Mucosa of descending colon (tissue), 3 donors: ENCODE measurements at regions not wholly inside any gene's neighbourhood (a gene's known extent, or its start where the extent isn't known, plus 50 kb on each side); places are given as distances from the start of the nearest gene placed in this dataset.

ENCODE experiments used
- ATAC-seq: fragments of 200-7000 bp; cut with Tn5 transposase; one replicate; pipeline ENCODE4 v1.9.1; 2020; ENCODE audit warnings: mild to moderate bottlenecking, moderate library complexity
- DNase-seq, 3 donors: peaks; one replicate each; pipeline ENCODE4 v3.0.0-alpha.2; 2020
- H3K36me3 ChIP-seq: fragments of 200-600 bp; one replicate; pipeline ENCODE4 v1.8.0; 2021; ENCODE audit warnings: low read depth, mild to moderate bottlenecking
- H3K4me1 ChIP-seq: fragments of 200-600 bp; one replicate; pipeline ENCODE4 v1.8.0; 2021; ENCODE audit warnings: low read depth, mild to moderate bottlenecking
- H3K4me3 ChIP-seq: fragments of 200-600 bp; one replicate; pipeline ENCODE4 v1.8.0; 2021; ENCODE audit warnings: mild to moderate bottlenecking
- H3K9me3 ChIP-seq: fragments of 200-600 bp; one replicate; pipeline ENCODE4 v1.8.0; 2021; ENCODE audit warnings: mild to moderate bottlenecking
- CTCF ChIP-seq: fragments of 200-600 bp; IDR thresholded peaks from one replicate; pipeline ENCODE4 v1.8.0; 2022; ENCODE audit warnings: antibody characterized with exemption, mild to moderate bottlenecking
- intact Hi-C, 2 donors: fragments of 100-400 bp; cut with DNase I in 1 of 2; cut with micrococcal nuclease in 1 of 2; formaldehyde crosslinking; loops; one replicate each; pipeline versions ENCODE4 v1.11.0 to v1.11.1; 2022; cut with DNase I, micrococcal nuclease
- donor health status: DM: no; HTN: no; CAD: no; lungs with moderate emphysema.
- donor health status: DM: no; HTN: no; CAD: no.
- donor health status: DM: no; HTN: yes; CAD: no.

GRCh38 chr5:137808503-137809135, 54.5 kb upstream of the HNRNPA0 start:
- ATAC-seq (no peak), DNase-seq (no peak)
- Histone ChIP-seq H3K36me3 (no peaks in the 10 kb centered on the region), H3K4me3 (no peak overlapping the region), H3K4me1 (no peaks in the 10 kb centered on the region), H3K9me3 (no peaks in the 10 kb centered on the region)
- intact Hi-C loops, result no loop called here
- no peak for TF ChIP-seq CTCF

DNA sequence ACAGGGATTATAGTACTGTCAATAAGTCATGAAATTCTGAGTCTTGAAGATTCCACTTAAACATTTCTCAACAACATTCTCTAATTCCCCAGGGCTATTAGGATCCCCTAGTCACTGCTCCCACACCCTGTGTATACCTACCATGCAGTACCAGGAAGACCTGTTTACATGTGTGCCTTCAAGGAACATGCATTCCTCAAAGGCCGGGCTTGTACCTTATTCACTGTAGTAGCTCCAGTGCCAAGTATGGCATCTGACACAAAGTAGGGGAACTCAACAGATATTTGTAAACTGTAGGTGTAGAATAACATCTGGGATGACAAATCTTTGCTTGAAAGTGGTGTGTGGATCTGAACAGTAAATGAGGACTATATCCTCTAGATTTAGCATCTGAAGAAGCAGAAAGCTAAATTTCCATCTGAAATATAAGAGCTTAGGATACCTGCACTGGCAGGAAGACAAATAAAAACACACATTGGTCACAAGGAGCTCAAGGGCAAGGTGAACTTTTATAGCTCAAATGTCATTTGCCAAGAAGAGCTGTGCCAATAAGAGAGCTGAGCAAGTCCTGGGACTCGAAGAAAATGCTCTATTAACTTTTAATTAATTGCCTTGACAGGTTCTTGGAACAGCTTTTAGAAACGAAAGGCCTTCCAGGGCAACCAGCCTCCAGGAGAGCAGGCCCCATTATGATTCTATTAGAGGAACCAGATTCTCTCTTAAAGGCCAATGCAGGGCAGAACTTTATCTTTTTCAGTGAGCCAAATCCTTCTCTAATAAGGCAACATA, 52.3 kb upstream of the MYOT start:
- Histone ChIP-seq H3K9me3 (no peaks in the 10 kb centered on the region), H3K4me3 (no peak overlapping the region), H3K36me3 (no peaks in the 10 kb centered on the region), H3K4me1 (no peaks in the 10 kb centered on the region)
- no peak for TF ChIP-seq CTCF
- peak; percentile 25 for ATAC-seq
- DNase-seq, result no peak
- intact Hi-C loops, result no loop called here
